K562 (cell line): ENCODE measurements at regions not wholly inside any gene's neighbourhood (a gene's known extent, or its start where the extent isn't known, plus 50 kb on each side); places are given as distances from the start of the nearest gene placed in this dataset.

Experiments
- JUN ChIP-seq, 2 experiments: sonication (generic) in 1 of 2; formaldehyde crosslinking in 1 of 2; IDR thresholded peaks; 2 replicates each; pipeline versions ENCODE4 v1.6.1 to v1.8.0; 2012 to 2022; ENCODE audit warnings: borderline replicate concordance in 2 of 2, mild to moderate bottlenecking in 2 of 2, improper control_type of control experiment in 1 of 2, low read depth in 1 of 2, low read length in 1 of 2, missing genetic modification reagents in 1 of 2
- KLF1 ChIP-seq: fragments of 450-650 bp; IDR thresholded peaks from 2 replicates; pipeline ENCODE4 v1.6.1; 2016; ENCODE audit warnings: missing genetic modification characterization, missing compliant biosample characterization
- PHF20 ChIP-seq: fragments of 450-650 bp; IDR thresholded peaks from 2 replicates; pipeline ENCODE4 v1.6.1; 2018; ENCODE audit not compliant: partially characterized antibody
- ZNF121 ChIP-seq: sonication (generic); formaldehyde crosslinking; conservative IDR thresholded peaks from 2 replicates; pipeline ENCODE4 v1.8.0; 2022; ENCODE audit warnings: missing genetic modification reagents
- TF ChIP-seq, protein P1 (sequence below): fragments of 150-350 bp; conservative IDR thresholded peaks from 2 replicates; pipeline ENCODE4 v1.6.1; 2014; ENCODE audit warnings: low read length
- TF ChIP-seq, protein P2 (sequence below): fragments of 250-450 bp; sonication (Bioruptor Pico); IDR thresholded peaks from 2 replicates; pipeline ENCODE4 v1.8.0; 2021; ENCODE audit warnings: moderate library complexity, mild to moderate bottlenecking, inconsistent platforms

DNA sequence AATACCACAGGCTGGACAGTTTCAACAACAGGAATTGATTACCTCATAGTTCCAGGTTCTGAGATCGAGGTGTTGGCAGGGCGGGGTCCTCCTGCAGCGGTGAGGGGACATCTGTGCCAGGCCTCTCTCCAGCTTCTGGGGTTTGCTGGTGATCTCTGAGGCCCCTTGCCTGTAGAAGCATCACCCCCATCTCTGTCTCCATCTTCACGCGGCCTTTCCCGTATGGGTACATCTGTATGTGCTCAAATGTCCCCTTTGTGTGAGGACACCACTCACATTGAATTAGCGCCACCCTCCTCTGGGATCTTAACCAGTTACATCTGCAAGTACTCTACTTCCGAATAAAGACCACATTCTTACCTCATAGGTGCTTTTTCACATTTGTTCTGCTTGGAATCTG lies 1029.9 kb downstream of the BRD1 start (continued):
- TF ChIP-seq, protein P1, sequence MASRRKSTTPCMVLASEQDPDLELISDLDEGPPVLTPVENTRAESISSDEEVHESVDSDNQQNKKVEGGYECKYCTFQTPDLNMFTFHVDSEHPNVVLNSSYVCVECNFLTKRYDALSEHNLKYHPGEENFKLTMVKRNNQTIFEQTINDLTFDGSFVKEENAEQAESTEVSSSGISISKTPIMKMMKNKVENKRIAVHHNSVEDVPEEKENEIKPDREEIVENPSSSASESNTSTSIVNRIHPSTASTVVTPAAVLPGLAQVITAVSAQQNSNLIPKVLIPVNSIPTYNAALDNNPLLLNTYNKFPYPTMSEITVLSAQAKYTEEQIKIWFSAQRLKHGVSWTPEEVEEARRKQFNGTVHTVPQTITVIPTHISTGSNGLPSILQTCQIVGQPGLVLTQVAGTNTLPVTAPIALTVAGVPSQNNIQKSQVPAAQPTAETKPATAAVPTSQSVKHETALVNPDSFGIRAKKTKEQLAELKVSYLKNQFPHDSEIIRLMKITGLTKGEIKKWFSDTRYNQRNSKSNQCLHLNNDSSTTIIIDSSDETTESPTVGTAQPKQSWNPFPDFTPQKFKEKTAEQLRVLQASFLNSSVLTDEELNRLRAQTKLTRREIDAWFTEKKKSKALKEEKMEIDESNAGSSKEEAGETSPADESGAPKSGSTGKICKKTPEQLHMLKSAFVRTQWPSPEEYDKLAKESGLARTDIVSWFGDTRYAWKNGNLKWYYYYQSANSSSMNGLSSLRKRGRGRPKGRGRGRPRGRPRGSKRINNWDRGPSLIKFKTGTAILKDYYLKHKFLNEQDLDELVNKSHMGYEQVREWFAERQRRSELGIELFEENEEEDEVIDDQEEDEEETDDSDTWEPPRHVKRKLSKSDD = no peak
- no peak for TF ChIP-seq PHF20
- no peak for TF ChIP-seq JUN (IDR thresholded peaks at IDR 0.05; ENCODE audit: borderline replicate concordance, low read depth, low read length)
- no peak for TF ChIP-seq JUN (CRISPR knock-in tag; IDR thresholded peaks at IDR 0.05; ENCODE audit: borderline replicate concordance)
- TF ChIP-seq KLF1 = no peak
- TF ChIP-seq ZNF121 = no peak
- TF ChIP-seq, protein P2, sequence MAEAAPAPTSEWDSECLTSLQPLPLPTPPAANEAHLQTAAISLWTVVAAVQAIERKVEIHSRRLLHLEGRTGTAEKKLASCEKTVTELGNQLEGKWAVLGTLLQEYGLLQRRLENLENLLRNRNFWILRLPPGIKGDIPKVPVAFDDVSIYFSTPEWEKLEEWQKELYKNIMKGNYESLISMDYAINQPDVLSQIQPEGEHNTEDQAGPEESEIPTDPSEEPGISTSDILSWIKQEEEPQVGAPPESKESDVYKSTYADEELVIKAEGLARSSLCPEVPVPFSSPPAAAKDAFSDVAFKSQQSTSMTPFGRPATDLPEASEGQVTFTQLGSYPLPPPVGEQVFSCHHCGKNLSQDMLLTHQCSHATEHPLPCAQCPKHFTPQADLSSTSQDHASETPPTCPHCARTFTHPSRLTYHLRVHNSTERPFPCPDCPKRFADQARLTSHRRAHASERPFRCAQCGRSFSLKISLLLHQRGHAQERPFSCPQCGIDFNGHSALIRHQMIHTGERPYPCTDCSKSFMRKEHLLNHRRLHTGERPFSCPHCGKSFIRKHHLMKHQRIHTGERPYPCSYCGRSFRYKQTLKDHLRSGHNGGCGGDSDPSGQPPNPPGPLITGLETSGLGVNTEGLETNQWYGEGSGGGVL (CRISPR knock-in tag) = no peak
